Activated T-helper 2 cell treated with anti-CD3 and anti-CD28 coated beads, Interferon-gamma antibody, Interleukin-2, Interleukin-4, amounts not matched to agents 10 μg/mL and 5 μg/mL and 100 μg/mL, durations not matched to agents 14 hours and 24 hours and 36 hours (primary cell): ENCODE measurements at regions not wholly inside any gene's neighbourhood (a gene's known extent, or its start where the extent isn't known, plus 50 kb on each side); places are given as distances from the start of the nearest gene placed in this dataset.

Source experiments
- DNase-seq: peaks from one replicate; pipeline ENCODE4 v3.0.0; 2021; ENCODE audit warnings: low spot score
- H3K27ac Mint-ChIP-seq: one replicate; pipeline ENCODE4 v1.8.0; 2021; ENCODE audit warnings: mixed read lengths
- H3K27me3 Mint-ChIP-seq: one replicate; pipeline ENCODE4 v1.8.0; 2021; ENCODE audit warnings: low read depth, mixed read lengths
- H3K36me3 Mint-ChIP-seq: one replicate; pipeline ENCODE4 v1.8.0; 2021; ENCODE audit warnings: low read depth, mixed read lengths
- H3K4me1 Mint-ChIP-seq: one replicate; pipeline ENCODE4 v1.8.0; 2021; ENCODE audit warnings: low read depth, mixed read lengths
- H3K4me3 Mint-ChIP-seq: one replicate; pipeline ENCODE4 v1.8.0; 2021; ENCODE audit warnings: low read depth, mild to moderate bottlenecking, moderate library complexity, mixed read lengths
- H3K9me3 Mint-ChIP-seq: one replicate; pipeline ENCODE4 v1.8.0; 2021; ENCODE audit warnings: mixed read lengths
- intact Hi-C: fragments of 100-400 bp; cut with micrococcal nuclease; formaldehyde crosslinking; loops from one replicate; pipeline ENCODE4 v1.15.1; 2023

GRCh38 chr12:124691429-124691828, 124.0 kb upstream of the NCOR2 start:
- H3K4me1 Mint-ChIP-seq: peaks cover 23% of the 10 kb centered on the region
- no peak overlapping the region for H3K4me3 Mint-ChIP-seq
- no peak for DNase-seq
- H3K27me3 Mint-ChIP-seq: peaks cover 1% of the 10 kb centered on the region
- H3K27ac Mint-ChIP-seq: no peak overlapping the region
- peaks cover 3% of the 10 kb centered on the region for H3K36me3 Mint-ChIP-seq
- H3K9me3 Mint-ChIP-seq: peaks cover 14% of the 10 kb centered on the region
- intact Hi-C loops: no loop called here

DNA sequence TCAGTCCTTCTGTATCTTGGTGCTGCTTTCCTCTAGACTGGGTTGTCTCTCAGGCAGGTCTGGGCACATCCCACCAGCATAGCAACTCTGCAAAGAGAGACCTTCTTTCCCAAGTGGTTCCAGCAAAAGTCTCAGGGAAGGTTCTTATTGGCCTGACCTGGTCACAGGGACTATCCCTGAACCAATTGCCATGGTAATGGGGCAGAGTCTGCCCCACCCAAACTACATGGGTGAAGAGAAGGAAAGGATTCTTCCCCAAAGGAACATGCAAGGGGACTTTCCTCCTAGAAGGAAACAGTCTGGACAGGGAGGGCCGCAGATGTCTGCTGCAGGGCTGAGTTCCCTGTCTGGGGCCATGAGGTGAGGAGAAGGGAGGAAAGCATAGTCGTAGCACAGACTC, 122.2 kb upstream of the NCOR2 start:
- Mint-ChIP-seq H3K9me3 (peaks cover 14% of the 10 kb centered on the region), H3K27ac (no peak overlapping the region)

GRCh38 chr12:124688356-124688992, 121.1 kb upstream of the NCOR2 start:
- Mint-ChIP-seq H3K4me3 (no peak overlapping the region), H3K27me3 (no peaks in the 10 kb centered on the region), H3K4me1 (peaks cover 34% of the 10 kb centered on the region), H3K9me3 (peaks cover 14% of the 10 kb centered on the region), H3K36me3 (peaks cover 3% of the 10 kb centered on the region), H3K27ac (no peak overlapping the region)
- DNase-seq: no peak
- intact Hi-C loops: no loop called here

More for the DNA sequence above, 122.2 kb upstream of the NCOR2 start:
- intact Hi-C loops: no loop called here
- Mint-ChIP-seq H3K27me3 (no peaks in the 10 kb centered on the region), H3K4me1 (peaks cover 34% of the 10 kb centered on the region), H3K36me3 (peaks cover 3% of the 10 kb centered on the region), H3K4me3 (no peak overlapping the region)
- no peak for DNase-seq

- Mint-ChIP-seq H3K27ac (no peak overlapping the region), H3K4me3 (no peak overlapping the region), H3K4me1 (peaks cover 35% of the 10 kb centered on the region), H3K9me3 (peaks cover 14% of the 10 kb centered on the region), H3K36me3 (peaks cover 3% of the 10 kb centered on the region), H3K27me3 (no peaks in the 10 kb centered on the region)
- DNase-seq: no peak
- intact Hi-C loops: no loop called here
Observed at GRCh38 chr12:124687917-124688316, 120.5 kb upstream of the NCOR2 start.

DNA sequence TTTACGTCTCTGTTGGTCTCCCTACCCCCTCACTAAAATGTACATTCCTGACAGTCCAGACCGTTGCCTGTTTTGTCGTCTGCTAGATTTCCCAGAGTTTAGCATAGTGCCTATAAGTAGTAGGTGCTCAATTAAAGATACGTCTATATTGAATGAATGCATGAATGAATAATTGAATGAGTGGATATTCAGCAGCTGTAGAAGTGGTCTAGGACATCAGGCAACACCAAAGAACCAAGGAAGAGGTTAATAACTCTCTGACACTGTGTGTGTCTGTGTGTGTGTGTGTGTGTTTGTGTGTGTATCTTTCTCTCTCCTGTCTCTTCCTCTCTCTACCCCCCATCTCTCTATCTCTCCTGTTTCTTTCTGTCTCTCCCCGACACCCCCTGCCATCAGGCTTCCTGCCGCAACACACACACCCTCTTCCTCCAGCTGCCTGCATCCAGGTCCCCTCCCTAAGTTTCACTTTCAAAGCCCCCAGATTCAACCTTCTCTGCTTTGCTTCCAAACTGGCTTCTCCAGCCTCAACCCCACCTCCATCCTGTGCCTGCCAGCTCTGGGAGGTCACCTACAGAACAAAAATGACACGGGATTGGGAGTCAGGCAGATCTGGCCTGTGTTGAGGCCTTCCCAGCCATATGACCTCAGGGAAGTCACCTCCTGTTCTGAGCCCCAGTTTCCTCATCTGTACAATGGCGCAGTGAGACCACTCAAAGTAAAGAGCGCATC, 119.9 kb upstream of the NCOR2 start:
- Mint-ChIP-seq H3K9me3 (peaks cover 13% of the 10 kb centered on the region), H3K27ac (no peak overlapping the region), H3K36me3 (peaks cover 3% of the 10 kb centered on the region), H3K4me3 (no peak overlapping the region), H3K4me1 (peaks cover 35% of the 10 kb centered on the region), H3K27me3 (no peaks in the 10 kb centered on the region)
- intact Hi-C loops: no loop called here
- no peak for DNase-seq

- Mint-ChIP-seq H3K4me3 (no peak overlapping the region), H3K4me1 (peaks cover 39% of the 10 kb centered on the region), H3K9me3 (peaks cover 5% of the 10 kb centered on the region), H3K36me3 (no peaks in the 10 kb centered on the region), H3K27me3 (no peaks in the 10 kb centered on the region), H3K27ac (no peak overlapping the region)
- intact Hi-C loops: no loop called here
- no peak for DNase-seq
Observed at GRCh38 chr12:124686370-124687173, 119.2 kb upstream of the NCOR2 start.

- peaks cover 44% of the 10 kb centered on the region for H3K4me1 Mint-ChIP-seq
- H3K27me3 Mint-ChIP-seq: no peaks in the 10 kb centered on the region
- no peak for DNase-seq
- H3K9me3 Mint-ChIP-seq: no peaks in the 10 kb centered on the region
- no peaks in the 10 kb centered on the region for H3K36me3 Mint-ChIP-seq
- intact Hi-C loops: no loop called here
- no peak overlapping the region for H3K4me3 Mint-ChIP-seq
- no peak overlapping the region for H3K27ac Mint-ChIP-seq
Observed at GRCh38 chr12:124685689-124686369, 118.4 kb upstream of the NCOR2 start.

- DNase-seq: no peak
- no peaks in the 10 kb centered on the region for H3K36me3 Mint-ChIP-seq
Observed at GRCh38 chr12:124684971-124685688, 117.7 kb upstream of the NCOR2 start.

DNA sequence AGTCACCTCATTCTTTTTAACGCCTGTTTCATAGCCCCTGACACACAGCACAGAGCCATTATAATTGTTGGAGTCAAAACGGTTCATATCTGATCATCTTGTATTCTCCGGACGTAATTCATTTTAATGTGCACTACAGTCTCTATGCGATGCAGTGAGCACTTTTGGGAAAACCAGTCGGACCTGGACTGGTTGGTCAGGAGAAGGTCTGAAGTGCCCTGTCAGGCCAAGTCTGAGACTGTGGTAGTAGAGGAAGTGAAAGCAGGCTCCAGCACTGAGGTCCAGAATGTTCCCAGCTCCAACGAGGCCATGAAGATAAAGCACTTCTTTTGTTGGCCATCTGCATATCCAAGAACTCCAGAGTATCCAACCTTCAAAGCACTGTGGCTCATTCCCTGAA, 117.1 kb upstream of the NCOR2 start:
- H3K4me3 Mint-ChIP-seq: no peak overlapping the region
- intact Hi-C loops: loop anchor here (5.0 kb wide), 2 partner anchors 88 to 137 kb away; no protein-coding TSS in a partner anchor
- no peak overlapping the region for H3K27ac Mint-ChIP-seq
- no peaks in the 10 kb centered on the region for H3K9me3 Mint-ChIP-seq
- H3K4me1 Mint-ChIP-seq: peaks cover 44% of the 10 kb centered on the region
- no peak for DNase-seq
- H3K27me3 Mint-ChIP-seq: no peaks in the 10 kb centered on the region
- H3K36me3 Mint-ChIP-seq: no peaks in the 10 kb centered on the region

More at GRCh38 chr12:124684971-124685688, 117.7 kb upstream of the NCOR2 start:
- Mint-ChIP-seq H3K27ac (no peak overlapping the region), H3K4me1 (peaks cover 44% of the 10 kb centered on the region), H3K27me3 (no peaks in the 10 kb centered on the region), H3K9me3 (no peaks in the 10 kb centered on the region), H3K4me3 (no peak overlapping the region)
- intact Hi-C loops: loop anchor here (5.0 kb wide), 2 partner anchors 87 to 138 kb away; no protein-coding TSS in a partner anchor

GRCh38 chr12:124683152-124684124, 116.0 kb upstream of the NCOR2 start:
- no peak for DNase-seq
- no peak overlapping the region for H3K4me3 Mint-ChIP-seq
- H3K9me3 Mint-ChIP-seq: no peaks in the 10 kb centered on the region
- H3K4me1 Mint-ChIP-seq: peaks cover 43% of the 10 kb centered on the region
- H3K36me3 Mint-ChIP-seq: no peaks in the 10 kb centered on the region
- intact Hi-C loops: loop anchor here (5.0 kb wide), 2 partner anchors 89 to 136 kb away; no protein-coding TSS in a partner anchor
- peaks cover 1% of the 10 kb centered on the region for H3K27me3 Mint-ChIP-seq
- no peak overlapping the region for H3K27ac Mint-ChIP-seq

DNA sequence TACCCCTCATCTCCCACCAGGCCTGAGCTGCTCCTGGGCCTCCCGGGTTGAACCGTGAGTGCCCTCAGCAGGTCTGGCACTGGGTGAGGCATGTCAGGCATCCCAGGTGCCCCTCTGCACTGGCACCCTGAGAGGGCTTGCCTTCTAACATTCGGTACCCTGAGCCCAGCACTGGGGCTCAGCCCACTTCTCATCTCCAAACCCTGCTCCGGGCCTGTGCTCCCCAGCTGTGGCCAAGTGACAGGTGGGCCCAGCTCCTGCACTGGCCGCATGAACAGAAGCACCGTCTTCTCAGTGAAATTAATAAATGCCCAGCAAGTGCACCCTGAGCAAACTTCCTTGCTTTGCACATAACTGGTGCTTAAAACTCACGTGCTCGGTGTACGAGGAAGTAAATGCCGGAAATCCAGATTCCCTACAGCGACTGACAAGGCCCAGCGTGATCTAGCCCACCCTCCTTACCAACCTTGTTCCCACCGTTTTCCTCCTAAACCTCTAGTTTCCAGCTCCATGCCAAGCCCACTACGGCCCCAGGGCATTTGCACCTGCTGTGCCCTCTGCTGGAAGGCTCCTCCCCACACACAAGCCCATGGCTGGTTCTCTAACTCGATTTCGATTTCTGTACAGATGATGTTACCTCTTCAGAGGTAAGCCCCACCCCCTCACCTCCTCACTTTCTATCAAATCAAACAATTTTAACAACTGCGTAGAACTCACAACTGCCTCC, 115.2 kb upstream of the NCOR2 start:
- intact Hi-C loops: loop anchor here (5.0 kb wide), 2 partner anchors 90 to 135 kb away; no protein-coding TSS in a partner anchor
- Mint-ChIP-seq H3K9me3 (no peaks in the 10 kb centered on the region), H3K4me1 (peaks cover 35% of the 10 kb centered on the region), H3K36me3 (no peaks in the 10 kb centered on the region), H3K4me3 (no peak overlapping the region), H3K27ac (no peak overlapping the region), H3K27me3 (peaks cover 1% of the 10 kb centered on the region)
- DNase-seq: no peak
